ENCODE measurements at regions not wholly inside any gene's neighbourhood (a gene's known extent, or its start where the extent isn't known, plus 50 kb on each side); places are given as distances from the start of the nearest gene placed in this dataset.

- no CpG with 5 or more reads among the region's 5 CpGs for WGBS (ENCODE audit: extremely low coverage, insufficient coverage, low lambda C conversion rate)
- Histone ChIP-seq H3K79me1 (ENCODE audit: low read length) (no peaks in the 10 kb centered on the region), H4K8ac (ENCODE audit: low read depth, low read length) (no peak overlapping the region)
Observed at GRCh38 chr5:39505791-39506190, 81.0 kb upstream of the DAB2 start.

GRCh38 chr5:39505363-39505762, 80.6 kb upstream of the DAB2 start:
- Histone ChIP-seq H3K9ac (ENCODE audit: low read length) (no peak overlapping the region), H3K79me2 (ENCODE audit: control insufficient read depth, insufficient read depth, low read length) (no peaks in the 10 kb centered on the region), H3K27me3 (ENCODE audit: insufficient read depth, low read length, poor library complexity) (no peaks in the 10 kb centered on the region), H3K36me3 (ENCODE audit: control insufficient read depth, insufficient read depth, low read length) (no peaks in the 10 kb centered on the region), H3K4me1 (ENCODE audit: control insufficient read depth, low read depth, low read length) (no peaks in the 10 kb centered on the region), H3K4me2 (ENCODE audit: low read length) (no peak overlapping the region), H3K23ac (ENCODE audit: low read length) (no peak overlapping the region), H2BK120ac (ENCODE audit: low read depth, low read length) (no peak overlapping the region), H3K4me3 (ENCODE audit: low read length) (no peak overlapping the region), H3K27ac (ENCODE audit: low read depth, low read length) (no peak overlapping the region), H4K5ac (ENCODE audit: low read length) (no peak overlapping the region), H4K8ac (ENCODE audit: low read depth, low read length) (no peak overlapping the region), H2AK5ac (ENCODE audit: low read length) (no peak overlapping the region), H2BK15ac (replicated peaks; ENCODE audit: low read depth) (no peak overlapping the region), H3K4ac (ENCODE audit: low read depth, low read length) (no peak overlapping the region), H3K18ac (ENCODE audit: low read length) (no peak overlapping the region), H3K56ac (ENCODE audit: low read length) (no peak overlapping the region), H3K79me1 (ENCODE audit: low read length) (no peaks in the 10 kb centered on the region), H2BK5ac (ENCODE audit: low read length) (no peak overlapping the region)
- no peak for DNase-seq

More at GRCh38 chr5:39505791-39506190, 81.0 kb upstream of the DAB2 start:
- Histone ChIP-seq H2AK5ac (ENCODE audit: low read length) (no peak overlapping the region), H3K9ac (ENCODE audit: low read length) (no peak overlapping the region), H3K4ac (ENCODE audit: low read depth, low read length) (no peak overlapping the region), H3K4me2 (ENCODE audit: low read length) (no peak overlapping the region), H3K79me2 (ENCODE audit: control insufficient read depth, insufficient read depth, low read length) (no peaks in the 10 kb centered on the region), H3K18ac (ENCODE audit: low read length) (no peak overlapping the region), H2BK15ac (replicated peaks; ENCODE audit: low read depth) (no peak overlapping the region), H3K4me3 (ENCODE audit: low read length) (no peak overlapping the region), H2BK120ac (ENCODE audit: low read depth, low read length) (no peak overlapping the region), H3K36me3 (ENCODE audit: control insufficient read depth, insufficient read depth, low read length) (no peaks in the 10 kb centered on the region), H2BK5ac (ENCODE audit: low read length) (no peak overlapping the region), H3K27ac (ENCODE audit: low read depth, low read length) (no peak overlapping the region), H3K27me3 (ENCODE audit: insufficient read depth, low read length, poor library complexity) (no peaks in the 10 kb centered on the region), H3K23ac (ENCODE audit: low read length) (no peak overlapping the region), H3K4me1 (ENCODE audit: control insufficient read depth, low read depth, low read length) (no peaks in the 10 kb centered on the region), H4K5ac (ENCODE audit: low read length) (no peak overlapping the region), H3K56ac (ENCODE audit: low read length) (no peak overlapping the region)
- no peak for DNase-seq

- no peak overlapping the region for H4K8ac ChIP-seq (ENCODE audit: low read depth, low read length)
- no peak overlapping the region for H3K4ac ChIP-seq (ENCODE audit: low read depth, low read length)
- no peak overlapping the region for H3K23ac ChIP-seq (ENCODE audit: low read length)
- no peak overlapping the region for H2BK5ac ChIP-seq (ENCODE audit: low read length)
- H3K56ac ChIP-seq (ENCODE audit: low read length), result no peak overlapping the region
- no peak overlapping the region for H4K5ac ChIP-seq (ENCODE audit: low read length)
- no peaks in the 10 kb centered on the region for H3K79me1 ChIP-seq (ENCODE audit: low read length)
- no peaks in the 10 kb centered on the region for H3K27me3 ChIP-seq (ENCODE audit: insufficient read depth, low read length, poor library complexity)
- no peaks in the 10 kb centered on the region for H3K36me3 ChIP-seq (ENCODE audit: control insufficient read depth, insufficient read depth, low read length)
- H3K4me1 ChIP-seq (ENCODE audit: control insufficient read depth, low read depth, low read length), result no peaks in the 10 kb centered on the region
- no peak overlapping the region for H3K4me3 ChIP-seq (ENCODE audit: low read length)
- no peak overlapping the region for H3K27ac ChIP-seq (ENCODE audit: low read depth, low read length)
- H2BK15ac ChIP-seq (replicated peaks; ENCODE audit: low read depth), result no peak overlapping the region
- no peak overlapping the region for H3K9ac ChIP-seq (ENCODE audit: low read length)
- H3K4me2 ChIP-seq (ENCODE audit: low read length), result no peak overlapping the region
- no peak overlapping the region for H2BK120ac ChIP-seq (ENCODE audit: low read depth, low read length)
- no CpG with 5 or more reads among the region's 1 CpG for WGBS (ENCODE audit: extremely low coverage, insufficient coverage, low lambda C conversion rate)
- no peak overlapping the region for H3K18ac ChIP-seq (ENCODE audit: low read length)
- no peaks in the 10 kb centered on the region for H3K79me2 ChIP-seq (ENCODE audit: control insufficient read depth, insufficient read depth, low read length)
- no peak for DNase-seq
- H2AK5ac ChIP-seq (ENCODE audit: low read length), result no peak overlapping the region
Observed at GRCh38 chr5:39503155-39503554, 78.4 kb upstream of the DAB2 start.

GRCh38 chr5:39502704-39503103, 77.9 kb upstream of the DAB2 start:
- H3K18ac ChIP-seq (ENCODE audit: low read length), result no peak overlapping the region
- H2BK5ac ChIP-seq (ENCODE audit: low read length), result no peak overlapping the region
- H3K27me3 ChIP-seq (ENCODE audit: insufficient read depth, low read length, poor library complexity), result no peaks in the 10 kb centered on the region
- no peak overlapping the region for H4K5ac ChIP-seq (ENCODE audit: low read length)
- no peak overlapping the region for H3K4ac ChIP-seq (ENCODE audit: low read depth, low read length)
- no peak overlapping the region for H3K27ac ChIP-seq (ENCODE audit: low read depth, low read length)
- no CpG with 5 or more reads among the region's 6 CpGs for WGBS (ENCODE audit: extremely low coverage, insufficient coverage, low lambda C conversion rate)
- H3K23ac ChIP-seq (ENCODE audit: low read length), result no peak overlapping the region
- H3K79me2 ChIP-seq (ENCODE audit: control insufficient read depth, insufficient read depth, low read length), result no peaks in the 10 kb centered on the region
- DNase-seq, result no peak
- H3K79me1 ChIP-seq (ENCODE audit: low read length), result no peaks in the 10 kb centered on the region
- no peak overlapping the region for H2BK120ac ChIP-seq (ENCODE audit: low read depth, low read length)
- no peak overlapping the region for H3K4me2 ChIP-seq (ENCODE audit: low read length)
- no peaks in the 10 kb centered on the region for H3K4me1 ChIP-seq (ENCODE audit: control insufficient read depth, low read depth, low read length)
- no peaks in the 10 kb centered on the region for H3K36me3 ChIP-seq (ENCODE audit: control insufficient read depth, insufficient read depth, low read length)
- no peak overlapping the region for H3K4me3 ChIP-seq (ENCODE audit: low read length)
- no peak overlapping the region for H3K9ac ChIP-seq (ENCODE audit: low read length)
- H2AK5ac ChIP-seq (ENCODE audit: low read length), result no peak overlapping the region
- no peak overlapping the region for H4K8ac ChIP-seq (ENCODE audit: low read depth, low read length)
- H2BK15ac ChIP-seq (replicated peaks; ENCODE audit: low read depth), result no peak overlapping the region
- H3K56ac ChIP-seq (ENCODE audit: low read length), result no peak overlapping the region

- no peak overlapping the region for H3K18ac ChIP-seq (ENCODE audit: low read length)
- H3K4me3 ChIP-seq (ENCODE audit: low read length), result no peak overlapping the region
- H2BK15ac ChIP-seq (replicated peaks; ENCODE audit: low read depth), result no peak overlapping the region
- no peak overlapping the region for H4K5ac ChIP-seq (ENCODE audit: low read length)
- WGBS (ENCODE audit: extremely low coverage, insufficient coverage, low lambda C conversion rate), result no CpG with 5 or more reads among the region's 5 CpGs
- no peaks in the 10 kb centered on the region for H3K27me3 ChIP-seq (ENCODE audit: insufficient read depth, low read length, poor library complexity)
- no peak overlapping the region for H3K23ac ChIP-seq (ENCODE audit: low read length)
- DNase-seq, result no peak
- no peak overlapping the region for H3K4ac ChIP-seq (ENCODE audit: low read depth, low read length)
- H3K27ac ChIP-seq (ENCODE audit: low read depth, low read length), result no peak overlapping the region
- no peak overlapping the region for H4K8ac ChIP-seq (ENCODE audit: low read depth, low read length)
- H2AK5ac ChIP-seq (ENCODE audit: low read length), result no peak overlapping the region
- H3K36me3 ChIP-seq (ENCODE audit: control insufficient read depth, insufficient read depth, low read length), result no peaks in the 10 kb centered on the region
- H3K79me1 ChIP-seq (ENCODE audit: low read length), result no peaks in the 10 kb centered on the region
- no peak overlapping the region for H3K4me2 ChIP-seq (ENCODE audit: low read length)
- H3K4me1 ChIP-seq (ENCODE audit: control insufficient read depth, low read depth, low read length), result no peaks in the 10 kb centered on the region
- H3K56ac ChIP-seq (ENCODE audit: low read length), result no peak overlapping the region
- no peak overlapping the region for H2BK5ac ChIP-seq (ENCODE audit: low read length)
- no peak overlapping the region for H2BK120ac ChIP-seq (ENCODE audit: low read depth, low read length)
- H3K9ac ChIP-seq (ENCODE audit: low read length), result no peak overlapping the region
- H3K79me2 ChIP-seq (ENCODE audit: control insufficient read depth, insufficient read depth, low read length), result no peaks in the 10 kb centered on the region
Observed at GRCh38 chr5:39501397-39501796, 76.6 kb upstream of the DAB2 start.

GRCh38 chr5:39500551-39501175, 75.9 kb upstream of the DAB2 start:
- Histone ChIP-seq H2BK5ac (ENCODE audit: low read length) (no peak overlapping the region), H3K27ac (ENCODE audit: low read depth, low read length) (no peak overlapping the region), H2BK120ac (ENCODE audit: low read depth, low read length) (no peak overlapping the region), H3K36me3 (ENCODE audit: control insufficient read depth, insufficient read depth, low read length) (no peaks in the 10 kb centered on the region), H3K79me2 (ENCODE audit: control insufficient read depth, insufficient read depth, low read length) (no peaks in the 10 kb centered on the region), H3K4me2 (ENCODE audit: low read length) (no peak overlapping the region), H3K18ac (ENCODE audit: low read length) (no peak overlapping the region), H3K9ac (ENCODE audit: low read length) (no peak overlapping the region), H3K4ac (ENCODE audit: low read depth, low read length) (no peak overlapping the region), H3K27me3 (ENCODE audit: insufficient read depth, low read length, poor library complexity) (no peaks in the 10 kb centered on the region), H2AK5ac (ENCODE audit: low read length) (no peak overlapping the region), H3K4me1 (ENCODE audit: control insufficient read depth, low read depth, low read length) (no peaks in the 10 kb centered on the region), H4K8ac (ENCODE audit: low read depth, low read length) (no peak overlapping the region), H2BK15ac (replicated peaks; ENCODE audit: low read depth) (no peak overlapping the region), H4K5ac (ENCODE audit: low read length) (no peak overlapping the region), H3K79me1 (ENCODE audit: low read length) (no peaks in the 10 kb centered on the region), H3K23ac (ENCODE audit: low read length) (no peak overlapping the region), H3K56ac (ENCODE audit: low read length) (no peak overlapping the region), H3K4me3 (ENCODE audit: low read length) (no peak overlapping the region)
- no peak for DNase-seq
- no CpG with 5 or more reads among the region's 2 CpGs for WGBS (ENCODE audit: extremely low coverage, insufficient coverage, low lambda C conversion rate)
